ENCODE measurements at regions not wholly inside any gene's neighbourhood (a gene's known extent, or its start where the extent isn't known, plus 50 kb on each side); places are given as distances from the start of the nearest gene placed in this dataset.

- DNase-seq (ENCODE audit: low read depth, low spot score) (no peak), FAIRE-seq (no peak)
- Histone ChIP-seq H3K27me3 (ENCODE audit: control insufficient read depth, extremely low read depth, insufficient read depth, low read length) (no peaks in the 10 kb centered on the region), H3K9ac (ENCODE audit: control insufficient read depth, extremely low read depth, insufficient read depth, low read length) (no peak overlapping the region), H3K4me3 (ENCODE audit: control insufficient read depth in 2 of 3, extremely low read depth in 1 of 3, insufficient read depth in 2 of 3, low read depth in 1 of 3, low read length in 3 of 3) (no peak overlapping the region), H2AFZ (ENCODE audit: control insufficient read depth, low read length) (no peak overlapping the region), H3K4me1 (ENCODE audit: control insufficient read depth, extremely low read depth, insufficient read depth, low read length) (no peaks in the 10 kb centered on the region), H3K79me2 (ENCODE audit: control insufficient read depth, insufficient read depth, low read length) (no peaks in the 10 kb centered on the region), H3K9me1 (ENCODE audit: control insufficient read depth, extremely low read depth, insufficient read depth, low read length) (no peaks in the 10 kb centered on the region), H3K27ac (ENCODE audit: control insufficient read depth, insufficient read depth, low read length) (no peak overlapping the region), H4K20me1 (ENCODE audit: control insufficient read depth, extremely low read depth, insufficient read depth, low read length) (no peaks in the 10 kb centered on the region), H3K9me3 (ENCODE audit: control insufficient read depth, low read depth, low read length) (no peaks in the 10 kb centered on the region), H3K4me2 (ENCODE audit: control insufficient read depth, extremely low read depth, insufficient read depth, low read depth, low read length) (no peak overlapping the region), H3K36me3 (ENCODE audit: control insufficient read depth in 2 of 2, extremely low read depth in 1 of 2, insufficient read depth in 2 of 2, low read length in 2 of 2) (no peaks in the 10 kb centered on the region)
- dilution Hi-C loops (cut with MboI; ENCODE audit: extremely low pct_ligation_motif_present, low sequenced_read_pairs) = no loop called here
- TF ChIP-seq EZH2 (IDR thresholded peaks at IDR 0.05; ENCODE audit: low read length) (no peak), CTCF (optimal IDR thresholded peaks at IDR 0.05 in 1 of 3, IDR thresholded peaks at IDR 0.05 in 1 of 3, conservative IDR thresholded peaks at IDR 0.05 in 1 of 3; ENCODE audit: extremely low read depth in 1 of 3, insufficient read depth in 2 of 3, low read length in 3 of 3) (no peak)
These were observed 1753.7 kb downstream of the RPA4 start for GRCh38 chrX:98637451-98637850.

GRCh38 chrX:98646351-98646750 lies 1762.6 kb downstream of the RPA4 start:
- H4K20me1 ChIP-seq (ENCODE audit: control insufficient read depth, extremely low read depth, insufficient read depth, low read length) = no peaks in the 10 kb centered on the region
- TF ChIP-seq CTCF (optimal IDR thresholded peaks at IDR 0.05 in 1 of 3, IDR thresholded peaks at IDR 0.05 in 1 of 3, conservative IDR thresholded peaks at IDR 0.05 in 1 of 3; ENCODE audit: extremely low read depth in 1 of 3, insufficient read depth in 2 of 3, low read length in 3 of 3) (no peak), EZH2 (IDR thresholded peaks at IDR 0.05; ENCODE audit: low read length) (no peak)
- DNase-seq (ENCODE audit: low read depth, low spot score) (no peak), FAIRE-seq (no peak)
- dilution Hi-C loops (cut with MboI; ENCODE audit: extremely low pct_ligation_motif_present, low sequenced_read_pairs) = no loop called here
- no peak overlapping the region for H3K4me3 ChIP-seq (ENCODE audit: control insufficient read depth in 2 of 3, extremely low read depth in 1 of 3, insufficient read depth in 2 of 3, low read depth in 1 of 3, low read length in 3 of 3)
- H2AFZ ChIP-seq (ENCODE audit: control insufficient read depth, low read length) = no peak overlapping the region
- H3K4me2 ChIP-seq (ENCODE audit: control insufficient read depth, extremely low read depth, insufficient read depth, low read depth, low read length) = no peak overlapping the region
- H3K27me3 ChIP-seq (ENCODE audit: control insufficient read depth, extremely low read depth, insufficient read depth, low read length) = no peaks in the 10 kb centered on the region
- H3K27ac ChIP-seq (ENCODE audit: control insufficient read depth, insufficient read depth, low read length) = no peak overlapping the region
- H3K79me2 ChIP-seq (ENCODE audit: control insufficient read depth, insufficient read depth, low read length) = no peaks in the 10 kb centered on the region
- H3K9ac ChIP-seq (ENCODE audit: control insufficient read depth, extremely low read depth, insufficient read depth, low read length) = no peak overlapping the region
- no peaks in the 10 kb centered on the region for H3K36me3 ChIP-seq (ENCODE audit: control insufficient read depth in 2 of 2, extremely low read depth in 1 of 2, insufficient read depth in 2 of 2, low read length in 2 of 2)
- H3K9me1 ChIP-seq (ENCODE audit: control insufficient read depth, extremely low read depth, insufficient read depth, low read length) = no peaks in the 10 kb centered on the region
- no peaks in the 10 kb centered on the region for H3K9me3 ChIP-seq (ENCODE audit: control insufficient read depth, low read depth, low read length)
- H3K4me1 ChIP-seq (ENCODE audit: control insufficient read depth, extremely low read depth, insufficient read depth, low read length) = no peaks in the 10 kb centered on the region

Data from keratinocyte (primary cell).